Activated T-cell treated with anti-CD3 and anti-CD28 coated beads, Interleukin-2, amount 50 U/mL, for 72 hours (primary cell): ENCODE measurements at regions not wholly inside any gene's neighbourhood (a gene's known extent, or its start where the extent isn't known, plus 50 kb on each side); places are given as distances from the start of the nearest gene placed in this dataset.
"Not testable (repeated sequence)": the region's sequence is repeated elsewhere in the genome, so short reads cannot be mapped to it uniquely, and the experiment has no call there.

Experiments used
- ATAC-seq, 2 donors: fragments of 150-1000 bp; cut with Tn5 transposase; replicated peaks in 1 of 2; 2 replicates each; pipeline ENCODE4 v1.10.0; 2021; ENCODE audit warnings: moderate library complexity in 2 of 2, mild to moderate bottlenecking in 1 of 2
- DNase-seq, 2 donors: peaks; one replicate each; pipeline ENCODE4 v3.0.0; 2021 to 2022; ENCODE audit warnings: mixed read lengths in 1 of 2
- H3K27ac Mint-ChIP-seq: one replicate; pipeline ENCODE4 v1.8.0; 2022; ENCODE audit warnings: mild to moderate bottlenecking, moderate library complexity, mixed read lengths
- H3K27me3 Mint-ChIP-seq: one replicate; pipeline ENCODE4 v1.8.0; 2022; ENCODE audit warnings: low read depth, mixed read lengths
- H3K36me3 Mint-ChIP-seq, 2 donors: one replicate each; pipeline ENCODE4 v1.8.0; 2022; ENCODE audit warnings: mixed read lengths in 2 of 2, mild to moderate bottlenecking in 1 of 2; ENCODE audit not compliant: insufficient read depth in 2 of 2
- H3K4me1 Mint-ChIP-seq: one replicate; pipeline ENCODE4 v1.8.0; 2022; ENCODE audit warnings: low read depth, mixed read lengths
- H3K4me3 Mint-ChIP-seq, 2 donors: one replicate each; pipeline ENCODE4 v1.8.0; 2022; ENCODE audit warnings: mild to moderate bottlenecking in 2 of 2, mixed read lengths in 2 of 2, moderate library complexity in 2 of 2
- H3K9me3 Mint-ChIP-seq, 2 donors: one replicate each; pipeline ENCODE4 v1.8.0; 2022; ENCODE audit warnings: mixed read lengths in 2 of 2

DNA sequence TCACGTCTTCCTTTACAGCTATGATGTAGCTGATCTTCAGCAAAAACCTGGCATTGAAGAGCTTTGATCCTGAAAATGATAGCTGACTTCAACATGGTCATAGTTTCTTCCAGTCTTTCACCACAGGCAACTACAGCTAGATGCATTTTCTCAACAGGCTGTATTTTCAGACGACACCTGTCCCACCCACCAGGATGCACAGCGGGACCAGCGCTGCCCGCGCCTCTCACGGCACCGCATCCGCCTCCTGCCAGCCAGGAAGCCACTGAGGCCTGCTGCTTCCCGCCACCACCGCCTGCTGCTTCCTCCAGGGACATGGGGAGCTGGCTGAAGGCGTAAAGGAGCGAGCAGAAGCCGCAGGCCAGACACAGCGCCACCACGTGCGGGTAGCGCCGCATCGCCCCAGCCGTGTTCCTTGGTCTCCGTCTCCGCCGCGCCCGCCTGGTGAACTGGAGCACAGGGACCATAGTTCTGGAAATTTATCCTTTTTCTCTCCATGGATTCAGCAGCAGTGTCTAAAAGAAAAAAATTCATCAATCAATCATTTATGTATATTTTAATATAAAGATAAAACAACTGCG, 456.3 kb downstream of the TUBA3C start:
- H3K36me3 Mint-ChIP-seq, ATAC-seq, H3K9me3 Mint-ChIP-seq, H3K4me1 Mint-ChIP-seq, H3K27me3 Mint-ChIP-seq, DNase-seq, H3K27ac Mint-ChIP-seq, H3K4me3 Mint-ChIP-seq: not testable (repeated sequence)

DNA sequence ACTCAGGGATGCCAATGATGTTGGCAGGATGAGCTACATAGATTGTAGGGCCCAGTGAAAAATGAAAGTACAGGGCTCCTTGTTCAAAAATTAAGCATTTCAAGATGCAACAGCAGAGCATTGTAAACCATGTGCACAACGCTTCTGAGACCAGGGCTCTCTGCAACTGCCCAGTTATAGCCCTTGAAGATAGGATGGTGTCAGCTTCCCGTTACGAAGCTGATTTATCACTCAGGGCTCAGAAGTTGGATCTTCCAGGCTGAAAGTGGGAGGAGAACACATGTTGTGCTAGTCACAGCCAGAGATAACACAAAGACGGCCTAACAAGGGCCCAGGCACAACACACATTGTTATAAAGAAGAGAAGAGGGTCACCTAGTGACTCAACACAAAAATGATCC, 466.7 kb downstream of the TUBA3C start:
- no peaks in the 10 kb centered on the region for H3K4me1 Mint-ChIP-seq
- ATAC-seq (no peak), DNase-seq (no peak)
- H3K36me3 Mint-ChIP-seq: no peaks in the 10 kb centered on the region
- H3K27me3 Mint-ChIP-seq: peaks cover 6% of the 10 kb centered on the region
- H3K27ac Mint-ChIP-seq: no peak overlapping the region
- H3K4me3 Mint-ChIP-seq: no peak overlapping the region
- peaks cover 0 to 3% of the 10 kb centered on the region in 2 donors for H3K9me3 Mint-ChIP-seq

DNA sequence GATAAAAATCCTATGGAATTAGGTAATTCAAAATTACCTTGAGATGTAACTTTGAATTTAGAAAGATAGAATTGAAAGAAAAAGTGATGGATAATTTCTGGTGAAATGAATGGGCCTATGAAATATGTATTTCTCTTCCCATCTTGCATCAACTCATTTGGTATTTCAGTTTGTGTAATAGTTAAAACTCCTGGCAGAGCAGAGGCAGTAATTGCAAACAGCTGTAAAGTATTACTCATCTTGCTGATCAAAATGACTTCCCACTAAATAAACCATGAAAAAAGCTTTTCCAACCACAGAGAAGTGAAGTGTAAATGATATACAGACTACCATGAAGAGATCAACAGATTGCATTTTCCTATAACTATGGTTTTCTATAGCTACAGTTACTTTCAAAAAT, 471.0 kb downstream of the TUBA3C start:
- not testable (repeated sequence) for ATAC-seq, DNase-seq, H3K27me3 Mint-ChIP-seq, H3K4me3 Mint-ChIP-seq, H3K9me3 Mint-ChIP-seq, H3K27ac Mint-ChIP-seq, H3K4me1 Mint-ChIP-seq, H3K36me3 Mint-ChIP-seq

DNA sequence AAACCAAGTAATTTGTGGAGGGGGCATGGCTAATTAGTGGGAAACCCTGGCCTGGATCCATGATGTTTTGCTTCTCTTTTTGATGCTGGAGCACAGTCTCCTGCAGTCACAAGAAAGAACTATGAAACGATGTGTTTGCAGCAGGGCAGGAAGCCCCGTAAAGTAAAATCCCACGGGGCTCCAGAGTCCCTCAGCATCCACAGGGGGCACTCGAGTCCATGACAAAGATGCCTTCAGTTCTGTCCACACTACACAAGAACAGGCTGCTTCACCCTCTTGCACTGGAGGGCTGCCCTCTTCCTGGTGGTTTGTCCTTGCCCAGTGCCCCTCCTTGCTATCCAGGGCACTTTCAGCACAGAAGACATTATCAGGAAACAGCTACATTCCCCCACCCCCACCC, 475.1 kb downstream of the TUBA3C start:
- H3K27ac Mint-ChIP-seq, H3K27me3 Mint-ChIP-seq, ATAC-seq, H3K4me1 Mint-ChIP-seq, H3K4me3 Mint-ChIP-seq, H3K9me3 Mint-ChIP-seq, DNase-seq, H3K36me3 Mint-ChIP-seq: not testable (repeated sequence)

DNA sequence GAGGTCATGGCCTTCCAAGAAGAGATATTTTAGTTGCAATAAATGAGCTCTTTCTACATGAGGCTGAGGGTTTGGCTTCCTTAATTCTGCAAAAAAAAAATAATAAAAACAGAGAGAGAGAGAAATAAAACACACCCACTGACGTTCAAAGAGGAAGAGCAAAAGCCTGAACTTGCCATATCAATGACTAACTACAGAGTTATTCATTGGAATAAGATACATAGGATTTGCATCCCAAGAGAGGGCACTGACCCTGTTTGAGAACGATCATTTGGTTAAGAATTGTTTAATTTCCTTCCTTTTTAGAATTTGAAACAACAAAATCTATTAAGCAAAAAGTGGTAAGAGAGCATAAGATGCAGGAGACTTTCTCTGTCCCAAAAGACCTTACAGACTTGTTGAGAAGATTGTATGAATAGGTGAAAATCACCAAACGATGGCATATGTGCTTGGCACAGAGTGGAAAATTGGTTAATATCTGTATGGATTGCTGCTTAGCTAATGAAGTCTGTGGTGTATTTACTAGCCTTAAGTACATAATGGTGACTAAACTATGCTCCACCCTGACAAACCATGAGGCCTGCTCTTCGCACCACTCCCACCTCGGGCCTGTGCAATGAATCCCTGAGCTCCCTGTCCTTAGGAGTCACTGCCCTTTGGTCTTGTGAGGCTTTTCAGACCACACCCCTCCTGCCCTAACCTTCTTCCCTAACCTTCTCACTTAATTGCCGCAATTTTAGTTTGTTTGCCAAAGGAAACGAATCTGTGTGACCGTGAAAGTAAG, 479.0 kb downstream of the TUBA3C start:
- ATAC-seq, DNase-seq, H3K27me3 Mint-ChIP-seq, H3K9me3 Mint-ChIP-seq, H3K4me3 Mint-ChIP-seq, H3K4me1 Mint-ChIP-seq, H3K36me3 Mint-ChIP-seq, H3K27ac Mint-ChIP-seq: not testable (repeated sequence)

DNA sequence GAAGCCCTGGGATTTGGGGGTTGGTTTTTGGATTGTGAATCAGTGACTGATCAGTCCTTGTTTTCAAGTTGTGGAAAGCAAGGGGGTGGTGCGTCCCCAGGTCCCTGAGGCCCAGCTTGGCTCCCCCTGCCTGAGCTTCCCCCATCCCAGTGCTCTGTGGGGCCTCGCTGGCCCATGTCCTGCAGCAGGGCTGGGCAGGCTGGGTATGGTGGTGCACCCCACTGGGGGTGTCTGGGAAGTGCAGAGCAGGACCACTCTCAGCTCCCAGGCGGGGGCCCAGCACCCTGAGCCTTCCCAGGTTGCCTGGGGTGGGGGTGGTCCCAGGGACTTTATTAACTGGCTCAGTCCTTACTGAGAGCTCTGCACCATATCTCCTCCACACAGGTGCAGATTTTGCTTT, 483.3 kb downstream of the TUBA3C start:
- H3K27ac Mint-ChIP-seq, DNase-seq, ATAC-seq, H3K4me1 Mint-ChIP-seq, H3K36me3 Mint-ChIP-seq, H3K4me3 Mint-ChIP-seq, H3K9me3 Mint-ChIP-seq, H3K27me3 Mint-ChIP-seq: not testable (repeated sequence)

DNA sequence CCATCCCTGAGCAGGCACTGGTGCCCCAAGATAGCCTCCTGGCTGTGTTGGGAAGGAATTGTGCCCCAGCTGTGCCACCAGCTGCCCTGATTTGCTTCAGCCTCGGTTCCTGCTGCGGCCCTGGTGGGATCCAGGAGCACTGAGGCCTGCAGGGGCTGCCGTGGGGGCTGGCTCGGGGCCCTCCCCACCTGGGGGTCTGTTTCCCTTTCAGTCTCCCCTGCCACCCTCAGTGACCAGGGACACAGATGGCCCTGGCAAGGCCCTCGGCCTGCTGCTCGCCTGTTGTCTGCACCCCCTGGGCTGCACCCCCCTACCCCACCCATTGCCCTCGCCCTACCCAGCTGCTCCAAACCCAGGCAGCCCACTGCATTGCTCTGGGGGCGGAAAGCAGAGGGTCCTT, 483.8 kb downstream of the TUBA3C start:
- not testable (repeated sequence) for H3K4me1 Mint-ChIP-seq, DNase-seq, ATAC-seq, H3K4me3 Mint-ChIP-seq, H3K27ac Mint-ChIP-seq, H3K9me3 Mint-ChIP-seq, H3K27me3 Mint-ChIP-seq, H3K36me3 Mint-ChIP-seq

DNA sequence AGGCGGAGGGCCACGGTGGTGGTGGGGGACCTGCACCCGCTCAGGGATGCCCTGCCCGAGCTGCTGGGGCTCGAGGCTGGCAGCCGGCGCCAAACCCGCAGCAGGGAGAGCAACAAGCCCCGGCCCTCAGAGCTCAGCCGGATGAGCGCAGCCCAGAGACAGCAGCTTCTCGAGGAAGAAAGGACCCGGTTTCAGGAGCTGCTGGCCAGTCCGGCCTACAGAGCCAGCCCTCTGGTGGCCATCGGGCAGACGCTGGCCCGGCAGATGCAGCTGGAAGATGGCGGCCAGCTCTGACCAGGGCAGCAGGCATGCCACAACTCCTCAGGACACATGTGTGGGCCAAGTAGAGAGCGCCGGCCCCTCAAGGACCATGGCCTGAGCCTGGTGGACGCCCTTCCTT, 484.4 kb downstream of the TUBA3C start:
- not testable (repeated sequence) for H3K4me3 Mint-ChIP-seq, H3K27ac Mint-ChIP-seq, ATAC-seq, H3K27me3 Mint-ChIP-seq, H3K4me1 Mint-ChIP-seq, H3K36me3 Mint-ChIP-seq, H3K9me3 Mint-ChIP-seq, DNase-seq

DNA sequence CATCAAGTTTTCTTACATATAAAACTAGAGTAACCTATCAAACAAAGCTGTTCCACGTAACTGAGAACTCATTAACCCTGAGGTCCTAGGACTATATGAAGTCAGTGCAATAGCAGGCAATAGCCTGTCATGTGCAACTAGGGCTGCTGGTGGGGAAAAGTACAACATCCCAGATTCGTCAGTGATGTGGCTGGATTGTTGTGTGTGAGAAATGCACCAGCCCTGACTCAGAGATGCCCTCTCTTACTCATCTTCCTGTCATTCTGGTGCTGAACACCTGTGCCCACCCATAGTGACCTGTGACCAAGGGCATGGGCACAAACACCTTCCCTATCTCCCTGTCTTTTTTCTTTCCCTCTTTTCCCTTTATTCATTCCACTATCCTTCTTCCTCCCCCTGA, 504.2 kb downstream of the TUBA3C start:
- H3K4me1 Mint-ChIP-seq, H3K4me3 Mint-ChIP-seq, H3K36me3 Mint-ChIP-seq, H3K9me3 Mint-ChIP-seq, H3K27ac Mint-ChIP-seq, H3K27me3 Mint-ChIP-seq: not testable (repeated sequence)
- DNase-seq (peak in 1 of 2 donors; percentile 0), ATAC-seq (peak; percentile 31 to 66)

DNA sequence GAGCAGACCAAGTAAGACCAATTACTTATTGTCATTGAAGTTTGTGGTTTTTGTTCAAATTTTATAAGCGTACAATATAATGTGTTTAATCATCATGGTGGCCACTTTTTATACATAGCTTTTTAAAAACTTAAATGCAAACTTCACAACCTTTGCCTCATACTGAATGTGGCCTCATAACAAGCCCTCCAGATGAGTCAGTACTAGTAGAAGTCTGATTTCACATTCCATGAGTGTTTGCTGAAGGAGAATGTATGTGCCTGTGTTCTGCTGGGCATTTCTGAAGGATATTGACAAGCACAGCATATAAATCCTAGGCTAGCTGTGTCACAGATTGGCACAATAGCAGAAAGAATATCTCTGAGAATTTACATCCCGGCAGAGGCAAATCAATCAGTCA, 506.4 kb downstream of the TUBA3C start:
- not testable (repeated sequence) for H3K27ac Mint-ChIP-seq, H3K36me3 Mint-ChIP-seq, H3K9me3 Mint-ChIP-seq, H3K27me3 Mint-ChIP-seq, DNase-seq, ATAC-seq, H3K4me1 Mint-ChIP-seq, H3K4me3 Mint-ChIP-seq

DNA sequence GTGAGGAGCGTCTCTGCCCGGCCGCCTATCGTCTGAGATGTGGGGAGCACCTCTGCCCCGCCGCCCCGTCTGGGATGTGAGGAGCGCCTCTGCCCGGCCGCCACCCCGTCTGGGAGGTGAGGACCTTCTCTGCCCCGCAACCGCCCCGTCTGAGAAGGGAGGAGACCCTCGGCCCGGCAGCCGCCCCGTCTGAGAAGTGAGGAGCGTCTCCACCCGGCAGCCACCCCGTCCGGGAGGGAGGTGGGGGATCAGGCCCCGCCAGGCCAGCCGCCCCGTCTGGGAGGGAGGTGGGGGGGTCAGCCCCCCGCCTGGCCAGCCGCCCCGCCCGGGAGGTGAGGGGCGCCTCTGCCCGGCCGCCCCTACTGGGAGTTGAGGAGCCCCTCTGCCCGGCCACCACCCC, 507.8 kb downstream of the TUBA3C start:
- not testable (repeated sequence) for H3K4me3 Mint-ChIP-seq, H3K36me3 Mint-ChIP-seq, H3K9me3 Mint-ChIP-seq, H3K27ac Mint-ChIP-seq, ATAC-seq, H3K4me1 Mint-ChIP-seq, H3K27me3 Mint-ChIP-seq, DNase-seq

DNA sequence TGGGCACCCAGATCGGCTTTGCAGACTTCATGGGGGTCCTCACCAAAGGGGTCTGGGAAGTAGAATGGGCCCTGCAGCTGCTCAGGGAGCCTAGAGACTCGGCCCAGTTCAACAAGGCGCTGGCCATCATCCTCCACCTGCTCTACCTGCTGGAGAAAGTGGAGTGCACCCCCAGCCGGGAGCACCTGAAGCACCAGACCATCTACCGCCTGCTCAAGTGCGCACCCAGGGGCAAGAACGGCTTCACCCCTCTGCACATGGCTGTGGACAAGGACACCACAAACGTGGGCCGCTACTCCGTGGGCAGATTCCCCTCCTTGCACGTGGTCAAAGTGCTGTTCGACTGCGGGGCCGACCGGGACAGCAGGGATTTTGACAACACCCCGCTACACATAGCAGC, 515.0 kb downstream of the TUBA3C start:
- ATAC-seq, H3K27me3 Mint-ChIP-seq, H3K36me3 Mint-ChIP-seq: not testable (repeated sequence)

DNA sequence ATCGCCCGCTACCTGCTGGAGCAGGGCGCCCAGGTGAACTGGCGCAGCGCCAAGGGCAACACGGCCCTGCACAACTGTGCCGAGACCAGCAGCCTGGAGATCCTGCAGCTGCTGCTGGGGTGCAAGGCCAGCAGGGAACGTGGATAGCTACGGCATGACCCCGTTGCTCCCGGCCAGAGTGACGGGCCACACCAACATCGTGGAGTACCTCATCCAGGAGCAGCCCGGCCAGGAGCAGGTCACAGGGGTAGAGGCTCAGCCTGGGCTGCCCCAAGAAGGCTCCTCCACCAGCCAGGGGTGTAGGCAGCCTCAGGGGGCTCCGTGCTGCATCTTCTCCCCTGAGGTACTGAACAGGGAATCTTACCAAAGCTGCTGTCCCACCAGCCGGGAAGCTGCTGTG, 515.9 kb downstream of the TUBA3C start:
- H3K4me1 Mint-ChIP-seq, H3K36me3 Mint-ChIP-seq, ATAC-seq, H3K27ac Mint-ChIP-seq, H3K9me3 Mint-ChIP-seq, DNase-seq, H3K4me3 Mint-ChIP-seq, H3K27me3 Mint-ChIP-seq: not testable (repeated sequence)

More for the DNA sequence above, 515.0 kb downstream of the TUBA3C start:
- DNase-seq, H3K9me3 Mint-ChIP-seq, H3K27ac Mint-ChIP-seq, H3K4me1 Mint-ChIP-seq, H3K4me3 Mint-ChIP-seq: not testable (repeated sequence)

DNA sequence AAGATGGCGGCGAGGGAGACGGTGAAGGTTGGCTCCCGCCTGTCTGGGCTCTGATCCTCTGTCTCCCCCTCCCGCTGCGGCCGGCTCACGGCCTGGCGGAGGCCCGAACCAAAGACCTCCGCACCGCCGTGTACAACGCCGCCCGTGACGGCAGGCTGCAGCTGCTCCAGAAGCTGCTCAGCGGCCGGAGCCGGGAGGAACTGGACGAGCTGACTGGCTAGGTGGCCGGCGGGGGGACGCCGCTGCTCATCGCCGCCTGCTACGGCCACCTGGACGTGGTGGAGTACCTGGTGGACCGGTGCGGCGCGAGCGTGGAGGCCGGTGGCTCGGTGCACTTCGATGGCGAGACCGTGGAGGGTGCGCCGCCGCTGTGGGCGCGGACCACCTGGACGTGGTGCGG, 516.5 kb downstream of the TUBA3C start:
- not testable (repeated sequence) for H3K27ac Mint-ChIP-seq, H3K27me3 Mint-ChIP-seq, H3K36me3 Mint-ChIP-seq

More for the DNA sequence above, 516.5 kb downstream of the TUBA3C start:
- H3K9me3 Mint-ChIP-seq, DNase-seq, ATAC-seq, H3K4me3 Mint-ChIP-seq, H3K4me1 Mint-ChIP-seq: not testable (repeated sequence)
